GM18867 (cell line): ENCODE measurements at regions not wholly inside any gene's neighbourhood (a gene's known extent, or its start where the extent isn't known, plus 50 kb on each side); places are given as distances from the start of the nearest gene placed in this dataset.

ENCODE experiments used
- ATAC-seq: cut with Tn5 transposase; IDR thresholded peaks from one replicate; pipeline ENCODE4 v1.9.1; 2021; ENCODE audit warnings: mild to moderate bottlenecking, moderate library complexity; ENCODE audit not compliant: unreplicated experiment

- ATAC-seq = no peak
Measured at GRCh38 chr5:135236228-135236907, 162.7 kb downstream of the MACROH2A1 start.

- ATAC-seq = no peak
Measured at GRCh38 chr5:135235551-135236227, 163.3 kb downstream of the MACROH2A1 start.

- no peak for ATAC-seq
Measured at GRCh38 chr5:135234666-135235401, 164.2 kb downstream of the MACROH2A1 start.

- ATAC-seq = no peak
Measured at GRCh38 chr5:135234242-135234641, 164.8 kb downstream of the MACROH2A1 start.

- no peak for ATAC-seq
Measured at GRCh38 chr5:135233477-135233876, 165.6 kb downstream of the MACROH2A1 start.

- no peak for ATAC-seq
Measured at GRCh38 chr5:135232958-135233357, 166.1 kb downstream of the MACROH2A1 start.

GRCh38 chr5:135231289-135231688 lies 167.7 kb downstream of the MACROH2A1 start:
- ATAC-seq = no peak

- no peak for ATAC-seq
Measured at GRCh38 chr5:135230251-135230925, 168.6 kb downstream of the MACROH2A1 start.

GRCh38 chr5:135229679-135230132 lies 169.3 kb downstream of the MACROH2A1 start:
- ATAC-seq = no peak

- ATAC-seq = no peak
Measured at GRCh38 chr5:135229122-135229521, 169.9 kb downstream of the MACROH2A1 start.

- ATAC-seq = no peak
Measured at GRCh38 chr5:135228222-135228621, 170.8 kb downstream of the MACROH2A1 start.

- no peak for ATAC-seq
Measured at GRCh38 chr5:135227064-135228022, 171.7 kb downstream of the MACROH2A1 start.

GRCh38 chr5:135225856-135226560 lies 173.0 kb downstream of the MACROH2A1 start:
- ATAC-seq = no peak

- ATAC-seq = no peak
Measured at GRCh38 chr5:135223891-135224625, 175.0 kb downstream of the MACROH2A1 start.

- ATAC-seq = no peak
Measured at GRCh38 chr5:135223404-135223803, 175.6 kb downstream of the MACROH2A1 start.

- ATAC-seq = no peak
Measured at GRCh38 chr5:135222771-135223170, 176.3 kb downstream of the MACROH2A1 start.

- ATAC-seq = no peak
Measured at GRCh38 chr5:135222171-135222681, 176.8 kb downstream of the MACROH2A1 start.

GRCh38 chr5:135221696-135222095 lies 177.3 kb downstream of the MACROH2A1 start:
- no peak for ATAC-seq

- no peak for ATAC-seq
Measured at GRCh38 chr5:135221187-135221473, 177.9 kb downstream of the MACROH2A1 start.
